Esophagus squamous epithelium (tissue), 5 donors: ENCODE measurements at regions not wholly inside any gene's neighbourhood (a gene's known extent, or its start where the extent isn't known, plus 50 kb on each side); places are given as distances from the start of the nearest gene placed in this dataset.

Source experiments
- DNase-seq: peaks from one replicate; lab custom pipeline; 2025; lab: John Stamatoyannopoulos, UW
- H3K27ac ChIP-seq, 4 donors: fragments of 200-600 bp; sonication (generic); one replicate each; pipeline ENCODE4 v1.5.1; 2016 to 2019; ENCODE audit warnings: mild to moderate bottlenecking in 1 of 4
- H3K27me3 ChIP-seq, 4 donors: fragments of 200-600 bp; sonication (generic); 1 replicate in 3 of 4; 2 replicates in 1 of 4; pipeline versions ENCODE4 v1.5.1 to v1.6.0; 2017 to 2021; ENCODE audit warnings: antibody characterized with exemption in 1 of 4
- H3K36me3 ChIP-seq, 3 donors: fragments of 200-600 bp; sonication (generic); one replicate each; pipeline ENCODE4 v1.5.1; 2016 to 2019
- H3K4me1 ChIP-seq, 3 donors: fragments of 200-600 bp; sonication (generic); one replicate each; pipeline ENCODE4 v1.5.1; 2017 to 2019
- H3K4me3 ChIP-seq, 4 donors: fragments of 200-600 bp; sonication (generic); 1 replicate in 3 of 4; 2 replicates in 1 of 4; pipeline ENCODE4 v1.5.1; 2016 to 2019; ENCODE audit warnings: mild to moderate bottlenecking in 2 of 4, moderate library complexity in 1 of 4
- H3K9me3 ChIP-seq, 3 donors: fragments of 200-600 bp; sonication (generic); one replicate each; pipeline ENCODE4 v1.5.1; 2016 to 2019
- POLR2A ChIP-seq, 4 donors: fragments of 450-650 bp; IDR thresholded peaks; one replicate each; pipeline ENCODE4 v1.6.1; 2017; ENCODE audit warnings: antibody characterized with exemption in 4 of 4, mild to moderate bottlenecking in 4 of 4, moderate library complexity in 3 of 4
- WGBS, 2 donors: methylation state at CpG; one replicate each; pipeline ENCODE4 v1.1.5; 2018; 5-methylcytosine and 5-hydroxymethylcytosine counted together
- intact Hi-C: fragments of 100-400 bp; cut with DNase I; formaldehyde crosslinking; loops from one replicate; pipeline ENCODE4 v1.15.0; 2022
- TF ChIP-seq, protein P1 (sequence below), 6 experiments: fragments of 450-650 bp in 4 of 6; fragments of 200-600 bp in 2 of 6; sonication (generic) in 2 of 6; IDR thresholded peaks; one replicate each; pipeline ENCODE4 v1.5.1; 2016 to 2019; ENCODE audit warnings: antibody characterized with exemption in 6 of 6, mild to moderate bottlenecking in 4 of 6, moderate library complexity in 4 of 6
- donor health status: DM: yes; HTN: yes; CAD: no.

DNA sequence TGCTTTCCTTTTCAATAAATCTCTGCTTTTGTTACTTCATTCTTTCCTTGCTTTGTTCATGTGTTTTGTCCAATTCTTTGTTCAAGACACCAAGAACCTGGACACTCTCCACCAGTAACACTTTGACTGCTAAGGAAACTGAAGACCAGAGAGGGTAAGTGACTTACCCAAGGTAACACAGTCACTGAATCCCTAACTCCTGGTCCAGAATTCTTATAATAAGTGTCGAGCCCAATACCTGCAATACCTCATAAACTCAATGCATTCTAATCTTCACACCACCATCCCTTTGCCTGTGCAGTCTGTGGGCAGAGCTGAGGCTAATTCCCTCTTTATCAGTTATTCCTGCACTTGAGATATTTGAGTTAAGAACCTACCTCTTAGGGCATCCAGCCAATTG, 237.8 kb downstream of the UACA start:
- intact Hi-C loops, result no loop called here
- no peaks in the 10 kb centered on the region for H3K9me3 ChIP-seq
- H3K4me1 ChIP-seq, result peaks cover 5 to 44% (median 18%) of the 10 kb centered on the region in 3 donors
- WGBS, 2 donors, result 67 to 79% methylated on average over 1 of the region's 1 CpG
- H3K27me3 ChIP-seq, result peaks cover 0 to 30% (median 0%) of the 10 kb centered on the region in 4 donors
- H3K27ac ChIP-seq, result no peak overlapping the region
- no peak for DNase-seq
- no peaks in the 10 kb centered on the region for H3K36me3 ChIP-seq
- TF ChIP-seq POLR2A (IDR thresholded peaks at IDR 0.05), result no peak
- TF ChIP-seq, protein P1, sequence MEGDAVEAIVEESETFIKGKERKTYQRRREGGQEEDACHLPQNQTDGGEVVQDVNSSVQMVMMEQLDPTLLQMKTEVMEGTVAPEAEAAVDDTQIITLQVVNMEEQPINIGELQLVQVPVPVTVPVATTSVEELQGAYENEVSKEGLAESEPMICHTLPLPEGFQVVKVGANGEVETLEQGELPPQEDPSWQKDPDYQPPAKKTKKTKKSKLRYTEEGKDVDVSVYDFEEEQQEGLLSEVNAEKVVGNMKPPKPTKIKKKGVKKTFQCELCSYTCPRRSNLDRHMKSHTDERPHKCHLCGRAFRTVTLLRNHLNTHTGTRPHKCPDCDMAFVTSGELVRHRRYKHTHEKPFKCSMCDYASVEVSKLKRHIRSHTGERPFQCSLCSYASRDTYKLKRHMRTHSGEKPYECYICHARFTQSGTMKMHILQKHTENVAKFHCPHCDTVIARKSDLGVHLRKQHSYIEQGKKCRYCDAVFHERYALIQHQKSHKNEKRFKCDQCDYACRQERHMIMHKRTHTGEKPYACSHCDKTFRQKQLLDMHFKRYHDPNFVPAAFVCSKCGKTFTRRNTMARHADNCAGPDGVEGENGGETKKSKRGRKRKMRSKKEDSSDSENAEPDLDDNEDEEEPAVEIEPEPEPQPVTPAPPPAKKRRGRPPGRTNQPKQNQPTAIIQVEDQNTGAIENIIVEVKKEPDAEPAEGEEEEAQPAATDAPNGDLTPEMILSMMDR (IDR thresholded peaks at IDR 0.05), result no peak
- no peak overlapping the region for H3K4me3 ChIP-seq

DNA sequence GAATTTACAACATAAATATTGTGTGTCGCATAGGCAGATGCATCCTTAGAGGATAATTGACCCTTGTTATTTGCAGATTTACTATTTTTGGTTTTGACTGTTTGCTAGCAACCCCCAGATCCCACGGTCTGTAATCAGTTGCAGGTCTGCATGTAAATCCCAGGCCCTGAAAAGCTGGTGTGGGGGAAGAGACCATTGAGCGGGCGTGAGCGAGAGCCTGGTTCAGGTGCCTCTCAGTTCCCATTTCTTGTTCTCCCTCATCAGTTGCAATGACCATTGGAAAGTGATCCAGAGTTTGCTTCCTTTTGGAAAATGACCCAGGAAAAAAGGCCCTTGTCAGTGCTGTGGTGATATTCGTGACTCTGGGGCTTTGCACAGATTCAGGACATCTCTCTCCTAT, 238.9 kb downstream of the UACA start:
- peaks cover 0 to 36% (median 0%) of the 10 kb centered on the region in 4 donors for H3K27me3 ChIP-seq
- H3K36me3 ChIP-seq, result no peaks in the 10 kb centered on the region
- no peak for DNase-seq
- WGBS, 2 donors, result 74 to 94% methylated on average over 6 of the region's 6 CpGs
- H3K9me3 ChIP-seq, result no peaks in the 10 kb centered on the region
- no peak for TF ChIP-seq POLR2A (IDR thresholded peaks at IDR 0.05)
- TF ChIP-seq, protein P1 (IDR thresholded peaks at IDR 0.05), result no peak
- H3K27ac ChIP-seq, result no peak overlapping the region
- H3K4me3 ChIP-seq, result no peak overlapping the region
- intact Hi-C loops, result no loop called here
- H3K4me1 ChIP-seq, result peaks cover 5 to 38% (median 18%) of the 10 kb centered on the region in 3 donors

DNA sequence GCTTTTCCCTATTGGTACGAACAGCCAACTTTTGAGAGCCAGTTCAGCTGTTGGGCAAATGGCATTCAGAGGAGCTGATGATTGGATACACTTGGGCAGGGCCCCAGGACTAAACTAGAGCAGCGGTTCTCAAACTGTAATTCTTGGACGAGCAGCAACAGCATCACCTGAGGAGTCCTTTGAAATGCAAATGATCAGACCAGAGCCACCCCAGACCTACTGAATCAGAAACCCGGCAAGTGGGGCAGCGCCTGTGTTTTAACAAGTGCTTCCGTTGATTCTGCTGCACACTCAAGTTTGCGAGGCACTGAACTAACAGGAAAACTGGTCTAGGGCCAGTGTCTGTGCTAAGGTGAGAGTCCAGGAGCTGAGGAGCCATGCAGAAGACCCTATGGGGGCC, 239.7 kb downstream of the UACA start:
- Histone ChIP-seq H3K36me3 (no peaks in the 10 kb centered on the region), H3K4me1 (peaks cover 5 to 35% (median 18%) of the 10 kb centered on the region in 3 donors), H3K27me3 (peaks cover 0 to 43% (median 0%) of the 10 kb centered on the region in 4 donors), H3K9me3 (no peaks in the 10 kb centered on the region), H3K4me3 (no peak overlapping the region), H3K27ac (no peak overlapping the region)
- TF ChIP-seq, protein P1 (IDR thresholded peaks at IDR 0.05), result no peak
- no peak for TF ChIP-seq POLR2A (IDR thresholded peaks at IDR 0.05)
- intact Hi-C loops, result no loop called here
- WGBS, 2 donors, result 65 to 83% methylated on average over 7 of the region's 7 CpGs
- no peak for DNase-seq

DNA sequence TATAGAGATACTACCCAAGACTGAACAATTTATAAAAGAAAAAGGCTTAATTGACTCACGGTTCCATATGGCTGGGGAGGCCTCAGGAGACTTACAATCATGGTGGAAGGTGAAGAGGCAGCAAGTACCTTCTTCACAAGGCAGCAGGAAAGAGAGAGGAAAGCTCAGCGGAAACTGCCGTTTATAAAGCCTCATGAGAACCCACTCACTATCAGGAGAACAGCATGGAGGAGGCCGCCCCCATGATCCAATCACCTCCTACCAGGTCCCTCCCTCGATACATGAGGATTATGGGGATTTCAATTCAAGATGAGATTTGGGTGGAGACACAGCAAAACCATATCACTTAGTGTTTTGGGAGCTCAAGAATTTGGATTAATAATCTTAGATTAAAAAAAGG, 240.2 kb downstream of the UACA start:
- no peak for DNase-seq
- H3K9me3 ChIP-seq, result no peaks in the 10 kb centered on the region
- H3K4me3 ChIP-seq, result no peak overlapping the region
- H3K27me3 ChIP-seq, result peaks cover 0 to 43% (median 0%) of the 10 kb centered on the region in 4 donors
- peaks cover 5 to 35% (median 17%) of the 10 kb centered on the region in 3 donors for H3K4me1 ChIP-seq
- WGBS, 2 donors, result 88 to 98% methylated on average over 5 of the region's 5 CpGs
- H3K27ac ChIP-seq, result no peak overlapping the region
- intact Hi-C loops, result no loop called here
- no peak for TF ChIP-seq POLR2A (IDR thresholded peaks at IDR 0.05)
- TF ChIP-seq, protein P1 (IDR thresholded peaks at IDR 0.05), result no peak
- H3K36me3 ChIP-seq, result no peaks in the 10 kb centered on the region

DNA sequence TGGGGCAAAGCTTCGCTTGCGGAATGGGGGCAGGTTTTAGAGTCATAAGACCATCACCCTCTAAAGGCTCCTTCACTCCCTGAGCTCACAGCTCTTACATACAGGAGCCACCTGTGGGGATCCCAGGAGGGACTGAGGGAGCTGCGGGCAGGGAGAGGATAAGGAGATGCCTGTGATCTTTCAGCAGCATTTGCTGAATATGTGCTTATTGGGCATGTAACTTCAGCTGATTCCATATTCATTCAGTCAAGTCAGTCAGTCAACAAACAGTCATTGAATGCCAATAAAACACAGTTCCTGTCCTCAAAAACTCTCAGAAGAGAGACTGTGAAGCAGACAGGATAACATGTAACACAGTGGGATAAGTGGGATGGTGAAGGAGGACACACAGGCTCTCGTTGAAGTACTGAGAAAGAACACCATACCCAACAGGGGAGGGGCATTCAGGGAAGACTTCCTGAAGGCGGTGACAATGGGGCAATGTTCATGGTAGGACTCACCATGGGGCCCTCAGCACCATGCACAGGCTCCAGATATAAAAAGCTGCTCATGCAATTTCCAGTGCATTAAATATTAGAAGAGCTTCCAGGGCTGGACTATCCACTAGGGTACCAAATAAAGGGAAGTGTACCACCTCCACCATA, 240.9 kb downstream of the UACA start:
- H3K9me3 ChIP-seq, result no peaks in the 10 kb centered on the region
- TF ChIP-seq, protein P1 (IDR thresholded peaks at IDR 0.05), result no peak
- no peak for TF ChIP-seq POLR2A (IDR thresholded peaks at IDR 0.05)
- no peaks in the 10 kb centered on the region for H3K36me3 ChIP-seq
- peaks cover 5 to 36% (median 19%) of the 10 kb centered on the region in 3 donors for H3K4me1 ChIP-seq
- DNase-seq, result no peak
- peaks cover 0 to 43% (median 0%) of the 10 kb centered on the region in 4 donors for H3K27me3 ChIP-seq
- intact Hi-C loops, result no loop called here
- H3K4me3 ChIP-seq, result no peak overlapping the region
- no peak overlapping the region for H3K27ac ChIP-seq
- whole genome bisulfite sequencing, 2 donors, result 90% methylated on average over 3 to 4 of the region's 5 CpGs
